Neural cell (in vitro differentiated cells): ENCODE measurements at regions not wholly inside any gene's neighbourhood (a gene's known extent, or its start where the extent isn't known, plus 50 kb on each side); places are given as distances from the start of the nearest gene placed in this dataset.

Experiments
- H2AFZ ChIP-seq: fragments of 200-600, 300-800 bp; sonication (generic), shearing (Covaris generic); 2 replicates; pipeline ENCODE4 v1.6.0; 2014; ENCODE audit warnings: low read depth, mild to moderate bottlenecking, antibody characterized with exemption, low read length, moderate library complexity
- H3F3A ChIP-seq: fragments of 200-600 bp; shearing (Covaris generic); 2 replicates; pipeline ENCODE4 v1.6.1; 2016; ENCODE audit warnings: mild to moderate bottlenecking, moderate library complexity, mixed read lengths, antibody characterized with exemption, low read length; ENCODE audit not compliant: insufficient read depth, poor library complexity, severe bottlenecking
- H3K27ac ChIP-seq: fragments of 200-600, 300-800 bp; sonication (generic), shearing (Covaris generic); 2 replicates; pipeline ENCODE4 v1.5.1; 2014; ENCODE audit warnings: mild to moderate bottlenecking, low read length, moderate library complexity
- H3K27me3 ChIP-seq: fragments of 300-800, 200-600 bp; sonication (generic), shearing (Covaris generic); 2 replicates; pipeline ENCODE4 v1.6.0; 2014; ENCODE audit warnings: mild to moderate bottlenecking, low read depth, low read length, moderate library complexity; ENCODE audit not compliant: insufficient read depth
- H3K36me3 ChIP-seq: fragments of 300-800, 200-600 bp; sonication (generic), shearing (Covaris generic); 2 replicates; pipeline ENCODE4 v1.5.1; 2014; ENCODE audit warnings: mild to moderate bottlenecking, antibody characterized with exemption, low read length, moderate library complexity; ENCODE audit not compliant: insufficient read depth
- H3K4me2 ChIP-seq: fragments of 300-800, 200-600 bp; sonication (generic), shearing (Covaris generic); 2 replicates; pipeline ENCODE4 v1.6.0; 2014; ENCODE audit warnings: mild to moderate bottlenecking, low read length
- H3K4me3 ChIP-seq: fragments of 300-800, 200-600 bp; sonication (generic), shearing (Covaris generic); 2 replicates; pipeline ENCODE4 v1.5.1; 2014; ENCODE audit warnings: mild to moderate bottlenecking, low read length, moderate library complexity
- H3K79me2 ChIP-seq: fragments of 200-600 bp; shearing (Covaris generic); replicated peaks from 2 replicates; pipeline ENCODE4 v1.6.0; 2014; ENCODE audit warnings: mild to moderate bottlenecking, low read length, moderate library complexity; ENCODE audit not compliant: insufficient read depth
- H3K9ac ChIP-seq: fragments of 300-800, 200-600 bp; sonication (generic), shearing (Covaris generic); 2 replicates; pipeline ENCODE4 v1.6.1; 2016; ENCODE audit warnings: mild to moderate bottlenecking, low read length, mixed read lengths
- H3K9me2 ChIP-seq: fragments of 200-600 bp; shearing (Covaris generic); 2 replicates; pipeline ENCODE4 v1.6.1; 2016; ENCODE audit warnings: mild to moderate bottlenecking, low read length, mixed read lengths; ENCODE audit not compliant: insufficient read depth
- H3K9me3 ChIP-seq: fragments of 200-600, 300-800 bp; sonication (generic), shearing (Covaris generic); 2 replicates; pipeline ENCODE4 v1.6.1; 2016; ENCODE audit warnings: mild to moderate bottlenecking, mixed run types, low read length, moderate library complexity, mixed read lengths
- H4K20me1 ChIP-seq: fragments of 200-600 bp; shearing (Covaris generic); 2 replicates; pipeline ENCODE4 v1.6.1; 2016; ENCODE audit warnings: mild to moderate bottlenecking, mixed run types; ENCODE audit not compliant: insufficient read depth
- CTCF ChIP-seq: fragments of 450-650 bp; IDR thresholded peaks from 2 replicates; pipeline ENCODE4 v1.5.1; 2014; ENCODE audit warnings: antibody characterized with exemption, mild to moderate bottlenecking, moderate library complexity; ENCODE audit not compliant: poor library complexity, severe bottlenecking
- EP300 ChIP-seq: fragments of 450-650 bp; conservative IDR thresholded peaks from 2 replicates; pipeline ENCODE4 v1.6.1; 2014; ENCODE audit warnings: antibody characterized with exemption, mild to moderate bottlenecking, moderate library complexity; ENCODE audit not compliant: poor library complexity, severe bottlenecking
- EZH2 ChIP-seq: fragments of 200-600, 300-800 bp; shearing (Covaris generic), sonication (generic); IDR thresholded peaks from 2 replicates; pipeline ENCODE4 v1.6.1; 2014; ENCODE audit warnings: antibody characterized with exemption, low read length, borderline replicate concordance, mild to moderate bottlenecking; ENCODE audit not compliant: insufficient read depth, poor library complexity, severe bottlenecking
- MXI1 ChIP-seq: fragments of 450-650 bp; conservative IDR thresholded peaks from 2 replicates; pipeline ENCODE4 v1.6.1; 2014; ENCODE audit warnings: antibody characterized with exemption, mild to moderate bottlenecking; ENCODE audit not compliant: poor library complexity, severe bottlenecking
- POLR2AphosphoS5 ChIP-seq: IDR thresholded peaks from 2 replicates; pipeline ENCODE4 v1.6.1; 2012
- RAD21 ChIP-seq: fragments of 450-650 bp; conservative IDR thresholded peaks from 2 replicates; pipeline ENCODE4 v1.6.1; 2014; ENCODE audit warnings: antibody characterized with exemption, mild to moderate bottlenecking, moderate library complexity
- REST ChIP-seq: IDR thresholded peaks from 2 replicates; pipeline ENCODE4 v1.6.1; 2012; ENCODE audit warnings: borderline replicate concordance
- SMC3 ChIP-seq: fragments of 450-650 bp; conservative IDR thresholded peaks from 2 replicates; pipeline ENCODE4 v1.6.1; 2014; ENCODE audit warnings: antibody characterized with exemption, mild to moderate bottlenecking, moderate library complexity; ENCODE audit not compliant: poor library complexity
- TAF1 ChIP-seq: IDR thresholded peaks from 2 replicates; pipeline ENCODE4 v1.6.1; 2012; ENCODE audit warnings: low read depth

GRCh38 chr21:38144193-38144592, 112.6 kb upstream of the KCNJ15 start:
- no peak for TF ChIP-seq CTCF
- TF ChIP-seq TAF1, result no peak
- no peak for TF ChIP-seq EP300
- no peak for TF ChIP-seq EZH2
- no peak for TF ChIP-seq RAD21
- TF ChIP-seq MXI1, result no peak
- no peak for TF ChIP-seq REST
- no peak for TF ChIP-seq SMC3
- no peak for TF ChIP-seq POLR2AphosphoS5
- no peaks in the 10 kb centered on the region for H3K27me3 ChIP-seq
- H4K20me1 ChIP-seq, result no peaks in the 10 kb centered on the region
- no peak overlapping the region for H3K4me2 ChIP-seq
- no peak overlapping the region for H3K27ac ChIP-seq
- no peak overlapping the region for H3K4me3 ChIP-seq
- H2AFZ ChIP-seq, result no peak overlapping the region
- no peak overlapping the region for H3K9ac ChIP-seq
- H3F3A ChIP-seq, result no peaks in the 10 kb centered on the region
- H3K9me2 ChIP-seq, result no peaks in the 10 kb centered on the region
- no peaks in the 10 kb centered on the region for H3K9me3 ChIP-seq
- no peaks in the 10 kb centered on the region for H3K79me2 ChIP-seq
- H3K36me3 ChIP-seq, result no peaks in the 10 kb centered on the region

DNA sequence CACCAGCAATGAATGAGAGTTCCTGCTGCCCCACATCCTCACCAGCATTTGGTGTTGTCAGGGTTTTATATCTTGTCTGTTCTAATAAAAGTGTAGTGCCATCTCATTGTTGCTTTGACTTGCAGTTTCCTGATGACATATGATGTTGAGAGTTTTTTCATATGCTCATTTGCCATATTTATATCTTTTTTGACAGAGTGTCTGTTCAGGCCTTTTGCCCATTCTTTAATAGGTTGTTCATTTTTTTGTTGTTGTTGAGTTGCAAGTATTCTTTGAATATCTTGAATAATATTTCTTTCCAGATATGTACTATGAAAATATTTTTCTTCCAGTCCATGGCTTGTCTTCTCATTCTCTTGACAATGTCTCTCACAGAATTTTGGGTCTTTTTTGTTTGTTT, 111.7 kb upstream of the KCNJ15 start:
- Histone ChIP-seq H3K4me3 (no peak overlapping the region), H3K36me3 (no peaks in the 10 kb centered on the region), H3K27me3 (no peaks in the 10 kb centered on the region), H2AFZ (no peak overlapping the region), H3F3A (no peaks in the 10 kb centered on the region), H3K79me2 (no peaks in the 10 kb centered on the region), H3K9ac (no peak overlapping the region), H4K20me1 (no peaks in the 10 kb centered on the region), H3K9me2 (no peaks in the 10 kb centered on the region), H3K4me2 (no peak overlapping the region), H3K9me3 (no peaks in the 10 kb centered on the region), H3K27ac (no peak overlapping the region)
- TF ChIP-seq CTCF (no peak), MXI1 (no peak), SMC3 (no peak), POLR2AphosphoS5 (no peak), EZH2 (no peak), TAF1 (no peak), EP300 (no peak), REST (no peak), RAD21 (no peak)
